ENCODE measurements at regions not wholly inside any gene's neighbourhood (a gene's known extent, or its start where the extent isn't known, plus 50 kb on each side); places are given as distances from the start of the nearest gene placed in this dataset.
A peak's percentile ranks its signal among the peaks of the same experiment; 100 is the strongest.

DNA sequence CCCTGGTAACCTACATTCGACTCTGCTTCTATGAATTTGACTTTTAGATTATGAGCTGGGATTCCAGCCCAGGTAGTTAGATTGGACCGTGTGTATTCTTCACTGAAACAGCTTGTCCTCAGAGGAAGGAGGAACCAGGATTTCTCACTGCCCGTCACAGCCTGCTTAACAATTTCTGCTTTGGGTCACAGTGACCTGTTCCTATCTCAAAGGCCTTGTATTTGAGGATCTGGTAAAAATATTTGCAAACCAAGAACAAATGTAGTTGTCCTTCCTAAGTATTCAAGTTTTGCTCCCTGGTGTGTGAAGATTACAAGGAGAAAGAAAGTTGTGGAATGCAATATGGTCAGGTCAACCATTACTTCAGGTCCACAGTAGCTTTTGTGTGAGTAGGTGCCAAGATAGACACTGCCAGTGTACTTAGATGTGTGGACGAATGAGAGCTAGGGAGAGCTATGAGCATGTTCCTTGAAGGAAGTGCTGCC is 55.1 kb downstream of the KIF4B start:
- no peak for DNase-seq

DNA sequence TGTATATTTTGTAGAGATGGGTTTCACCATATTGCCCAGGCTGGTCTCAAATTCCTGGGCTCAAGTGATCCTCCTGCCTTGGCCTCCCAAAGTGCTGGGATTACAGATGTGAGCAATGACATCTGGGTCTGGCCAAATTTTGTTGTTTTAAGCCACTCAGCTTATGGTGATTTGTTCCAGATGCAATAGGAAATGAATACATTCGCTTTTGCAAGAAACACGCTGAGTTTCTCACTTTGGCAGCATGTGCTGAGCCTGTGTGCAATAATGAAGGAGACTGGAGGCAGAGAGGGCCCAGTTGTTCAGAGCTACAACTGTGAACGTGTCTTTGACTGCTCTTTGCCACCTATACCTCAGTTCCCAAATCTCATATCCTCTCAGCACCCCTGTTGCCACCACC is 56.4 kb downstream of the KIF4B start:
- no peak for DNase-seq

- no peak for DNase-seq
These were observed 57.2 kb downstream of the KIF4B start for GRCh38 chr5:155070781-155071180.

DNA sequence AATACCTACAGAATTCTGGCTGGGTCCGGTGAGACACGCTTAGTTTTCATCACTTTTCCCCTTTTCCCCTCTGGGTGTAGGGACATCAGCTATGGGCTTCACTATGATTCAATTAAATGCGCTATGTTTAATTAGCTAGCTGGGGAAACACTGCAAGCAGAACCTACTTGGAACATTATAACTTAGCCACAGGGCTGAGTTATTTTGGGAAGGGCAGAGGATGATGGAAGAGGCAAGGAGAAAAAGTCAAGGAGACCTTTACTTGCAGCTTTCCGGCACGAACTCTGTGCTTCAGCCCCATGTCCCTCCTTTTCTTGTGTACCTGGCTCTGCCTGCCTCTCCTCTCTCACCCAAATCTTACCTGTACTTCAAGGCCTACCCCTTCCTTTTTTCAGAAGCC is 62.8 kb downstream of the KIF4B start:
- DNase-seq, result no peak

- no peak for DNase-seq
These were observed 66.1 kb downstream of the KIF4B start for GRCh38 chr5:155079698-155080097.

- DNase-seq, result no peak
These were observed 67.2 kb downstream of the KIF4B start for GRCh38 chr5:155080721-155081120.

DNA sequence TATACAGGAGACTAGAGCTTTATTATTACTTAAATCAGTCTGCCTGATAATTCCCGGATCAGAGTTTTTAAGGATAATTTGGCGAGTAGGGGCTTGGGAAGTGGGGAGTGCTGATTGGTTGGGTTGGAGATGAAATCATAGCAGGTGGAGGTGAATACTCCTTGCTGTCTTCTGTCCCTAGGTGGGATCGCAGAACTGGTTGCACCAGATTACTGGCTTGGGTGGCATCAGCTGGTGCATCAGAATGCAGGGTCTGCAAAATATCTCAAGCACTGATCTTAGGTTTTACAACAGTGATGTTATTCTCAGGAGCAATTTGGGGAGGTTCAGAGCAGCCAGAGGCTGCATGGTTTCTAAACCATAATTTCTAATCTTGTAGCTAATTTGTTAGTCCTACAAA is 68.1 kb downstream of the KIF4B start:
- DNase-seq, result no peak

GRCh38 chr5:155082401-155082800 is 68.8 kb downstream of the KIF4B start:
- DNase-seq, result no peak

- DNase-seq, result peak in 6 of 58 donors; percentile 4 to 51 (median 10)
These were observed 71.9 kb downstream of the KIF4B start for GRCh38 chr5:155085282-155085989.

DNA sequence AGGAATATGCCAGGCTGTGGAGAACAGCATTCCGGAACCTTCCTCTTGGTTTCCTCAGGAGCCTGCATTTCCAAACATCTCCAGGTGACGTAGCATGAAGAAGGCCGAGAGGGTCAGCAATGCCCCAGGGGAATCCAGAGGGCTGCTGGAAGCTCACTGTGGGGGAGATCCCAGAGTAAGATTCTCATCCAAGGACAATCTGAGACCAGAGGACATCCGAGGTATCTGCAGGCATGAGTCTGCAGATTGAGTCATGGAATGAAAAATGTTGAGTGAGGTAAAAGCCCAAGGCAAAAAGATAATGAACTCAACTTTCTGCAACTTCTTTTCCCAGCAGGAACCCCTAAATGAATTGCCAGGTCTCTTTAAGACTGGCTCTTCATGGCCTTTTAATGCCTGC is 73.5 kb downstream of the KIF4B start:
- no peak for DNase-seq

DNA sequence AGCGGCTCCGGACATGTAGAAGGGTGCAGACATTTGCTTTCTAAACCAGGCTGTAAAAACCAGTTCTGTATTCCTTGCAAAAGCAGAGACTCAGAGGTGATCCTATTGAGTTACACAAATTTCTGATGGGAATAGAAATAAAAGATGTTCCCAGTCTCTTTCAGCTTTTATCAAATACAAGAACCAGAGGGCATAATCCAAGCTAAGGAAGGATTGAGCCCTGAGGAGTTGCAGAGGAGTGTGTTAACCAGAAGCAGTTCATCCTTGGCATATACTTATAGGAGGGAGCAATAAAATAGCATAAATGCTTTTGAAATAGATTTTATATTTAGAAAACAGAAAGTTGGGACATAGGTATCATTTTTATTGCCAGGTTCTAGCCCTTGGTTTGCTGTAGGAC is 75.3 kb downstream of the KIF4B start:
- no peak for DNase-seq

DNA sequence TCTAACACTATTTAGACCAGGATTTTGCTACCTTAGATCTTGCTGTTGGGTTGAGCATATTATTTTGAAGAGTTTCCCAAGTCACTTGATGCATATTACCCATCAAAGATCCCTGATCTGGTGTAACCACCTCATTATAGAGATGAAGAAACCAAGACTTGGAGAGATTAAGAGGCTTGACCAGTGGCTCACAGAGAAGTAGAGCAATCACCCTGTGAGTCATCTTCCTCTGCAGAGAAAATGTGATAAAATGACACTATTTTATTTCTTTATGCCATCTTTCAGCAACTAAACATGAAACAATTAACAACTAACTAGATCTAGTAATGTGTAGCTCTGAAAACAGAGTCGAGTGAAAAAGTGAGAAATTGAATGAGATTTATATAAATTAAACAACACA is 76.1 kb downstream of the KIF4B start:
- DNase-seq, result no peak

GRCh38 chr5:155091063-155091648 is 77.6 kb downstream of the KIF4B start:
- no peak for DNase-seq

DNA sequence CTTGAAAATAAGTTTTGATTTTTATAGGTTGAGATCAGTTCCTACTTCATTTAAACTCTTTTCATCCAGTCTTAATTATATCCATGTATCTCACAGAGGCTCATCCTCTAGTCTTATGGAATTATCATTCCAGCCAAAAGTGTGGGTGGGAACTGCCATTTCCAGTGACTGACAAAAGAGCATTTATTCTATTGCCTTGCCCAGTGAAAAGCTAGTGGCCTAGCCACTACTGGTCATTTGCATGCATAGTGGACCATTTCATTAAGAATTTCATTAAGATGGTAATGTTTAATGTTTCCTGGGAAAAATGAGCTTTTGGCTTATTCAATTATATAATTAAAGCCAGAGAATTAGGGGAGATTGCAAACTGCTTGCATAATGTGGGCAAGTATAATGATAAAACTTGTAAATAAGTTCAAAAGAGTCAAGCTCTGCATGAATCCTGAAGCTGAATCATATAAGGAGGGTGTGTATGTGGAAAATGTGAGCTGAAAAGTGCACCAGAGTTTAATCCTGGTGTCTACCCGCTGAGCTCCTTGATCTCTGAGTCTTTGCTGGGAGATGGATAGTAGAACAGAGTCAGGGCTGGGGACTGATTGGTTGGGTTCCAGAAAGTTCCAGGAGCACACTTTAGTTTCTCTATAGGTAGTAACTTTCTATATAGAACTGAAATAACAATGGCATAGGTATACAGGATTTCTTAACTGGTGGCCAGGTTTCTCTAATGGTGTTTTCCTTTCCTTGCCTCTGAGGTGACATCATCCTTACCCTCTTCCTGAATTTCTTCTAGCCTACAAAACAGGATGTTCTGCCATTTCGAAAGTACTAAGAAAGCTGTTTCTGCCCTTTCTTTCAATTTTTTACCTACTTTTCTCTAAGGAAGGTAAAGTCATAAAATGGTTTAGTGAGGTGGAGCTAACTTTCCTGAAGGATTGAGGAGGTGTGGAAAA is 78.5 kb downstream of the KIF4B start:
- no peak for DNase-seq

DNA sequence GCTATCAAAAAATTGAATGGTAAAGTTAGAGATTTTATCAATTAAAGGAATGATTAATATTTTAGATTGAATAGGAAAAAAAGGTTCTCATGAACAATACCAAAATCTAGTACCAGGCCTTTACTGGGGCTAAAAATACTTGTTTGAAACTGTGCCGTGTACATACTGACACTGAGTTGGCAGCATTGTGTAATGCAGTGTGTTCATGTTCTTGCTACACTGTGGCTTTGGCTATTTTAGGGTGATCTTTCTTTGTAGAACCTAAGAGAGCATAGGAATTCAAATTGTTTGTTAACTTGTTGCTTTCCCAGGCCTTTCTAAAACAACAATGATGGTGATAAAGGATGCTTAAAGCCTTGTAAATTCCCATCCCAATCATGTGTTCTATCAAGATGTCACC is 80.9 kb downstream of the KIF4B start:
- peak in 2 of 58 donors; percentile 1 to 33 for DNase-seq

GRCh38 chr5:155097995-155098394 is 84.4 kb downstream of the KIF4B start:
- DNase-seq, result no peak

DNA sequence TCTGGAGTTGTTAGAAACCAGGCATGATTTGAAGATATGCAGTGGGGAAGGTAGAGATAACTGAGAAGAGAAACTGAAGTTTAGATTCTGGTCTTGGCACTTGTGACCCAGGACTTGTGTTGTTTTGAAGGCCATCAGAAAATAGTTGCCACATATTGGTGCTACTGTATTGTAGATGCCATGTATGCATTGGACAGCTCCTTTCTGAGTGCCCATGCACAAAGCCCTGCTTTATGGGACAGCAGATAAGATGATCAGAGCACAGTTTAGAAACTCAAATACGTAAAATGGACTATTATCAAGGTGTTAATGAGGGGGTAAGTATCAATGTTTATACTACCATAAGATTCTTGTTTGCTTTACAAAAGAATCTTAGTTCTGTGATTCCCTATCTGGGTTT is 84.9 kb downstream of the KIF4B start:
- no peak for DNase-seq

DNA sequence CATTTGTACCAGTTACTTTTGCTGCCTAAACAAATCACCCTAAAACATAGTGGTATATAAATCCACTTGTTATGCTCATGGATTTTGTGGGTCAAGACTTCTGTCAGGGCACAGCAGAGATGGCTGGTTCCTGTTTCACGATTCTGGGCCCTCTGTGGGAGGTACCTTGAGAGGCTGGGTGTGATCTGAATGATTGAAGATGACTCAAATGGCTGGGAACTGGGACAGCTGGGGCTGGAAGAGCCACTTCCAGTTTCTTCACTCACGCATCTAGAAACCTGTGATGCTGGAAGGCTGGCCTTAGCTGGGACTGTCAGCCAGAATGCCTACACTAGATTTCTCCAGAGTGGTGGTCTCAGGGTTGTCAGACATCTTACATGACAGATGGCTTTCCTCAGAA is 88.1 kb downstream of the KIF4B start:
- no peak for DNase-seq

DNA sequence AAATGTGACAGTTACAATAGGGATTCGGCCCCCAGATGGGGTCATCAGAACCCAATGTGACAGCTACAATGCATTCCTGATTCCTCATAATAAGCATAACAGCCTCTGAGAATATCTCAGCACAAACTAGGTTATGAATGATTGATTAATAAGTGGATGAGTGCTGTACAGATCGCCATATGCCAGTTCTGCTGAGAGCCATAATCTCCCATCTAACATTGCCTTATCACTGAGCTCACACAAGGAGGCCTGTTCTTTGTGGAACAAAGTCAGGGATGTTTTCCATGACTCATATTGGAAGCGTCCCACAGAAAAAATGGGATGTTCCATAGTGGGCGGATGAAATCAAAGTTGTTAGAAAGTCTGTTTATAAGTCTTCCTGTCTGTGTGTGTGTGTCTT is 89.6 kb downstream of the KIF4B start:
- peak in 4 of 58 donors; percentile 2 to 34 (median 14) for DNase-seq

DNA sequence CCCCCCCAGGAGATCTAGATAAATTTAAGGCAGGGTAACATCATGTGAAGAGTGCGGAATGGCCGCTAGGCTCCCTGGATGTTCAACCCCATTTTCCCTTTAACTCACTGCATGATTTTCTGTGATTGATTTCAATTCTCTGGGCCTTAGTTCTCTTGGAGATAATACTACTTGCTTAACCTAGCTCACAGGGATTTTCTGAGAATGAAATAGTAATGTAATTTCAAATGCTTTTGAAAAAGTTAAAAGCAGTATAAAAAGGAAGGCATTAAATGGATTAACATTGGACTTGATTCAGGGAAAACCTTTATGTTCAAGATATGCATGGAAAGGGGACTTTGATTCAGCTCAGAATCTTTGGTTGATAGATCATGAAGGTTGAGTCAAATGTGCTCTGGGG is 90.9 kb downstream of the KIF4B start:
- DNase-seq, result no peak

DNA sequence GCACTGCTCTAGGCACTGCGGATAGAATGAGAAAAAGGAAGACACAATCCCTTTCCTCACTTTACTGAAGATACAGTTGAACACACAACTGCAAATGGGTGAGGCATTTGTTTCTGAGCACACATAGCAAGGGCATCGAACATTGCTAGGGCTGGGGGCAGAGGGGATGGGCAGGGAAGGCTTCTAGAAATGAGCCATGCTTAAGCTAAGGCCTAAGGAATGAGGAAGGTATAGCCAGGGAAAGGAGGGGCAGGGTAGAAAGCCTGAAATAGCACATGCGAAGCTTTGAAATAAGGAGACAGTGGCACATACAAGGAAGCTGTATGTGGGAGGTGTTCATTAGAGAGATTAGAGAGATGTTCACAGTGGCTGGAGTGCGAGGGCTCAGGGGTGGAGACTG is 92.7 kb downstream of the KIF4B start:
- no peak for DNase-seq

DNA sequence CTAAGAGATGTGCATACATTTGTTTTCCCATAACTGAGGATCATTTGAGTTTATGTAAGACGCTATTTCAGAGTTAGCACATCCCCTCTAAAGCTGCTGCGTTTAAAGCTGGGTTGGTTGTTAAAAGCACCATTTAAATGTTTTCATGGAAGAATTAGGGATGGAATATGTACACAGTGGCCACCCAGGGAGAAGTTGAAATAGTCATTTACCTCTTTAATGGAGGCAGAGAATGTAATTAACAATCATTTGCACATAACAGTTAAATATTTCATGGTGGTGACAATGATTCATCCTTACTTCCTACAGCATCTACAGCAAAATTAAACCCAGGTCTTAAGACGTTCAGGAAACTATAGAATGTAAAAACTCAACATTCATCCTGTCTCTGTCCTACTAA is 100.3 kb downstream of the KIF4B start:
- no peak for DNase-seq

Data from anterior cingulate cortex (tissue), 58 donors.